ENCODE measurements at regions not wholly inside any gene's neighbourhood (a gene's known extent, or its start where the extent isn't known, plus 50 kb on each side); places are given as distances from the start of the nearest gene placed in this dataset.

- DNase-seq = no peak
These were observed 2043.3 kb upstream of the PIK3C3 start for GRCh38 chr18:39911716-39912115.

GRCh38 chr18:39909706-39910105, 2045.3 kb upstream of the PIK3C3 start:
- no peak for DNase-seq

- DNase-seq = no peak
These were observed 2068.9 kb upstream of the PIK3C3 start for GRCh38 chr18:39886136-39886535.

GRCh38 chr18:39872651-39873050, 2082.4 kb upstream of the PIK3C3 start:
- DNase-seq = no peak

- no peak for DNase-seq
These were observed 2083.1 kb upstream of the PIK3C3 start for GRCh38 chr18:39871961-39872360.

GRCh38 chr18:39870591-39870990, 2084.4 kb upstream of the PIK3C3 start:
- no peak for DNase-seq

- DNase-seq = no peak
These were observed 2091.1 kb upstream of the PIK3C3 start for GRCh38 chr18:39863916-39864315.

GRCh38 chr18:39862341-39862740, 2092.7 kb upstream of the PIK3C3 start:
- DNase-seq = no peak

- no peak for DNase-seq
These were observed 2100.7 kb upstream of the PIK3C3 start for GRCh38 chr18:39854291-39854690.

GRCh38 chr18:39846265-39846664, 2108.8 kb upstream of the PIK3C3 start:
- no peak for DNase-seq

GRCh38 chr18:39845631-39846030, 2109.4 kb upstream of the PIK3C3 start:
- DNase-seq = no peak

- DNase-seq = no peak
These were observed 2109.9 kb upstream of the PIK3C3 start for GRCh38 chr18:39845106-39845505.

- no peak for DNase-seq
These were observed 2111.5 kb upstream of the PIK3C3 start for GRCh38 chr18:39843546-39843945.

- no peak for DNase-seq
These were observed 2112.6 kb upstream of the PIK3C3 start for GRCh38 chr18:39842366-39842914.

GRCh38 chr18:39841482-39842365, 2113.3 kb upstream of the PIK3C3 start:
- no peak for DNase-seq

GRCh38 chr18:39840856-39841481, 2114.1 kb upstream of the PIK3C3 start:
- DNase-seq = no peak

GRCh38 chr18:39840406-39840805, 2114.6 kb upstream of the PIK3C3 start:
- no peak for DNase-seq

GRCh38 chr18:39839782-39840181, 2115.3 kb upstream of the PIK3C3 start:
- no peak for DNase-seq

GRCh38 chr18:39838831-39839230, 2116.2 kb upstream of the PIK3C3 start:
- DNase-seq = no peak

- DNase-seq = no peak
These were observed 2119.6 kb upstream of the PIK3C3 start for GRCh38 chr18:39835303-39836030.

GRCh38 chr18:39834636-39835035, 2120.4 kb upstream of the PIK3C3 start:
- no peak for DNase-seq

- no peak for DNase-seq
These were observed 2129.4 kb upstream of the PIK3C3 start for GRCh38 chr18:39825485-39826150.

- DNase-seq = no peak
These were observed 2148.5 kb upstream of the PIK3C3 start for GRCh38 chr18:39806525-39806924.

Measured in CD4-positive, alpha-beta T cell treated with Interleukin-17A for 1 hour (primary cell).